H9 (cell line): ENCODE measurements at regions not wholly inside any gene's neighbourhood (a gene's known extent, or its start where the extent isn't known, plus 50 kb on each side); places are given as distances from the start of the nearest gene placed in this dataset.

Experiments
- DNase-seq: peaks from one replicate; pipeline ENCODE4 v3.0.0-alpha.2; 2017
- H2AFZ ChIP-seq: one replicate; pipeline ENCODE4 v1.6.1; 2013; ENCODE audit warnings: mild to moderate bottlenecking, low read length, control low read depth, moderate library complexity
- H2AK5ac ChIP-seq: 2 replicates; pipeline ENCODE4 v1.6.1; 2013; ENCODE audit warnings: low read length, control low read depth, mixed read lengths; ENCODE audit not compliant: insufficient read length
- H2BK120ac ChIP-seq: one replicate; pipeline ENCODE4 v1.6.1; 2013; ENCODE audit warnings: low read depth, mild to moderate bottlenecking, low read length, control low read depth, inconsistent platforms; ENCODE audit not compliant: poor library complexity, severe bottlenecking
- H2BK12ac ChIP-seq: 2 replicates; pipeline ENCODE4 v1.6.1; 2013; ENCODE audit warnings: low read length, control low read depth, mixed read lengths, low read depth; ENCODE audit not compliant: insufficient read length
- H2BK15ac ChIP-seq: 2 replicates; pipeline ENCODE4 v1.6.1; 2013; ENCODE audit warnings: low read depth, low read length, control low read depth
- H2BK20ac ChIP-seq: one replicate; pipeline ENCODE4 v1.6.1; 2013; ENCODE audit warnings: low read depth, mild to moderate bottlenecking, low read length, control low read depth, inconsistent platforms; ENCODE audit not compliant: poor library complexity, severe bottlenecking
- H2BK5ac ChIP-seq: 2 replicates; pipeline ENCODE4 v1.6.1; 2013; ENCODE audit warnings: low read length, control low read depth, mixed read lengths; ENCODE audit not compliant: insufficient read length
- H3K14ac ChIP-seq: 2 replicates; pipeline ENCODE4 v1.6.1; 2013; ENCODE audit warnings: low read length, control low read depth; ENCODE audit not compliant: insufficient read depth
- H3K18ac ChIP-seq: 2 replicates; pipeline ENCODE4 v1.6.1; 2013; ENCODE audit warnings: low read depth, mild to moderate bottlenecking, mixed read lengths, low read length, control low read depth; ENCODE audit not compliant: insufficient read length
- H3K23ac ChIP-seq: 2 replicates; pipeline ENCODE4 v1.6.1; 2013; ENCODE audit warnings: low read length, control low read depth, mixed read lengths, low read depth; ENCODE audit not compliant: insufficient read length
- H3K23me2 ChIP-seq: 2 replicates; pipeline ENCODE4 v1.6.1; 2013; ENCODE audit warnings: low read depth, mild to moderate bottlenecking, mixed read lengths, low read length, control low read depth; ENCODE audit not compliant: insufficient read length, poor library complexity, severe bottlenecking
- H3K27ac ChIP-seq: 2 replicates; pipeline ENCODE4 v1.5.1; 2013; ENCODE audit warnings: low read length, control low read depth, mixed read lengths, low read depth; ENCODE audit not compliant: insufficient read length
- H3K27me3 ChIP-seq: 2 replicates; pipeline ENCODE4 v1.6.1; 2013; ENCODE audit warnings: low read length, control low read depth, inconsistent platforms; ENCODE audit not compliant: insufficient read depth
- H3K4ac ChIP-seq: 2 replicates; pipeline ENCODE4 v1.6.1; 2013; ENCODE audit warnings: low read depth, mild to moderate bottlenecking, control low read depth, inconsistent platforms, low read length, moderate library complexity
- H3K4me1 ChIP-seq: 2 replicates; pipeline ENCODE4 v1.6.1; 2013; ENCODE audit warnings: low read length, control low read depth, inconsistent platforms; ENCODE audit not compliant: insufficient read depth
- H3K4me2 ChIP-seq: 2 replicates; pipeline ENCODE4 v1.6.1; 2013; ENCODE audit warnings: low read length, control low read depth, mixed read lengths; ENCODE audit not compliant: insufficient read length, insufficient read depth
- H3K56ac ChIP-seq: 2 replicates; pipeline ENCODE4 v1.6.1; 2013; ENCODE audit warnings: low read depth, mild to moderate bottlenecking, mixed read lengths, low read length, control low read depth; ENCODE audit not compliant: insufficient read length
- H3K79me1 ChIP-seq: 2 replicates; pipeline ENCODE4 v1.6.1; 2013; ENCODE audit warnings: low read depth, mild to moderate bottlenecking, moderate library complexity, low read length, control low read depth, inconsistent platforms; ENCODE audit not compliant: insufficient read depth, poor library complexity, severe bottlenecking
- H3K79me2 ChIP-seq: 2 replicates; pipeline ENCODE4 v1.6.1; 2013; ENCODE audit warnings: low read length, control low read depth, inconsistent platforms; ENCODE audit not compliant: insufficient read depth
- H3K9ac ChIP-seq: 2 replicates; pipeline ENCODE4 v1.6.1; 2013; ENCODE audit warnings: low read length, control low read depth, mixed read lengths; ENCODE audit not compliant: insufficient read length; ENCODE audit errors: extremely low read depth
- H3K9me3 ChIP-seq: one replicate; pipeline ENCODE4 v1.6.1; 2013; ENCODE audit warnings: low read depth, low read length, inconsistent platforms; ENCODE audit not compliant: control insufficient read depth
- H3T11ph ChIP-seq: one replicate; pipeline ENCODE4 v1.6.1; 2013; ENCODE audit warnings: mild to moderate bottlenecking, low read length, control low read depth, inconsistent platforms
- H4K20me1 ChIP-seq: one replicate; pipeline ENCODE4 v1.6.1; 2013; ENCODE audit not compliant: control insufficient read depth, insufficient read length, insufficient read depth
- H4K5ac ChIP-seq: 2 replicates; pipeline ENCODE4 v1.6.1; 2013; ENCODE audit warnings: low read depth, mild to moderate bottlenecking, mixed read lengths, low read length, control low read depth; ENCODE audit not compliant: insufficient read length
- H4K8ac ChIP-seq: replicated peaks from 2 replicates; pipeline ENCODE4 v1.6.1; 2013; ENCODE audit warnings: low read length, control low read depth, mixed read lengths, low read depth; ENCODE audit not compliant: insufficient read length
- H4K91ac ChIP-seq: 2 replicates; pipeline ENCODE4 v1.6.1; 2013; ENCODE audit warnings: low read depth, mild to moderate bottlenecking, moderate library complexity, mixed read lengths, low read length, control low read depth; ENCODE audit not compliant: insufficient read length
- H3K27ac Mint-ChIP-seq, 3 experiments: 2 replicates in 2 of 3; 3 replicates in 1 of 3; pipeline ENCODE4 v1.8.0; 2020 to 2021; ENCODE audit warnings: mixed read lengths in 3 of 3, mild to moderate bottlenecking in 1 of 3, moderate library complexity in 1 of 3
- H3K27me3 Mint-ChIP-seq: 2 replicates; pipeline ENCODE4 v1.8.0; 2021; ENCODE audit warnings: low read depth, mild to moderate bottlenecking, moderate library complexity, mixed read lengths
- H3K36me3 Mint-ChIP-seq, 3 experiments: 2 replicates in 2 of 3; 3 replicates in 1 of 3; pipeline ENCODE4 v1.8.0; 2020 to 2021; ENCODE audit warnings: low read depth in 3 of 3, mixed read lengths in 3 of 3; ENCODE audit not compliant: insufficient read depth in 1 of 3
- H3K4me1 Mint-ChIP-seq, 2 experiments: 2 replicates each; pipeline ENCODE4 v1.8.0; 2020; ENCODE audit warnings: mixed read lengths in 2 of 2
- H3K4me3 Mint-ChIP-seq, 2 experiments: 2 replicates in 1 of 2; 3 replicates in 1 of 2; pipeline ENCODE4 v1.8.0; 2020 to 2021; ENCODE audit warnings: mild to moderate bottlenecking in 2 of 2, mixed read lengths in 2 of 2, moderate library complexity in 1 of 2
- H3K9me3 Mint-ChIP-seq, 2 experiments: 2 replicates in 1 of 2; 3 replicates in 1 of 2; pipeline ENCODE4 v1.8.0; 2020; ENCODE audit warnings: mild to moderate bottlenecking in 2 of 2, mixed read lengths in 2 of 2, moderate library complexity in 1 of 2
- WGBS: extraction: QIAGEN DNeasy Blood & Tissue Kit; methylation state at CpG from one replicate; pipeline ENCODE4 v1.1.7; 2013; ENCODE audit warnings: missing lambda C conversion rate, low lambda C conversion rate, mixed read lengths; ENCODE audit not compliant: insufficient read length; ENCODE audit errors: extremely low coverage; 5-methylcytosine and 5-hydroxymethylcytosine counted together
- TF ChIP-seq, protein P1 (sequence below): fragments of 200-600 bp; sonication (generic); conservative IDR thresholded peaks from 3 replicates; pipeline ENCODE4 v1.8.0; 2021; ENCODE audit warnings: antibody characterized with exemption, mild to moderate bottlenecking

DNA sequence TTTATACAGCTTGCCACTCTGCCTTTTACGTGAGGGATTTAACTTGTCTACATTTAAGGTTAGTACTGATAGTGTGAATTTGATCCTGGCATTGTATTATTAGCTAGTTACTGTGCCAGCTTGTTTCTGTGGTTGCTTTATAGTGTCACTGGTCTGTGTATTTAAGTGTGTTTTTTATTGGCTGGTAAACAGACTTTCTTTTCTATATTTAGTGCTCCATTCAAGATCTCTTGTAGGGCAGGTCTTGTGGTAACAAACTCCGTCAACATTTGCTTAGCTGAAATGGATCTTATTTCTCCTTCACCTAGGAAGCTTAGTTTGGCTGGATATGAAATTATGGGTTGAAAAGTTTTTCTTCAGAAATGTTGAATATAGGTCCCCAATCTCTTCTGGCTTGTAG is 1971.0 kb upstream of the LRRTM1 start:
- Histone ChIP-seq H4K20me1 (no peaks in the 10 kb centered on the region), H3K23ac (no peak overlapping the region), H3K4me1 (no peaks in the 10 kb centered on the region), H2BK20ac (no peak overlapping the region), H2BK12ac (no peak overlapping the region), H3K18ac (no peak overlapping the region), H4K5ac (no peak overlapping the region), H3K9ac (no peak overlapping the region), H4K91ac (no peak overlapping the region), H3K23me2 (no peaks in the 10 kb centered on the region), H2BK5ac (no peak overlapping the region), H3K14ac (no peak overlapping the region), H3K27me3 (no peaks in the 10 kb centered on the region), H2AK5ac (no peak overlapping the region), H3K79me1 (no peaks in the 10 kb centered on the region), H2BK120ac (no peak overlapping the region), H2AFZ (no peak overlapping the region), H4K8ac (no peak overlapping the region), H3K4ac (no peak overlapping the region), H3K4me2 (no peak overlapping the region), H3K79me2 (no peaks in the 10 kb centered on the region), H3T11ph (no peak overlapping the region), H3K27ac (no peak overlapping the region), H3K56ac (no peak overlapping the region), H3K9me3 (no peaks in the 10 kb centered on the region), H2BK15ac (no peak overlapping the region)
- no peak for DNase-seq
- H3K27me3 Mint-ChIP-seq = no peaks in the 10 kb centered on the region
- H3K27ac Mint-ChIP-seq = no peak overlapping the region
- no peak overlapping the region for H3K4me3 Mint-ChIP-seq
- H3K36me3 Mint-ChIP-seq = no peaks in the 10 kb centered on the region; a peak in 1 of 7 replicates
- no CpG with 5 or more reads among the region's 2 CpGs for WGBS
- TF ChIP-seq, protein P1, sequence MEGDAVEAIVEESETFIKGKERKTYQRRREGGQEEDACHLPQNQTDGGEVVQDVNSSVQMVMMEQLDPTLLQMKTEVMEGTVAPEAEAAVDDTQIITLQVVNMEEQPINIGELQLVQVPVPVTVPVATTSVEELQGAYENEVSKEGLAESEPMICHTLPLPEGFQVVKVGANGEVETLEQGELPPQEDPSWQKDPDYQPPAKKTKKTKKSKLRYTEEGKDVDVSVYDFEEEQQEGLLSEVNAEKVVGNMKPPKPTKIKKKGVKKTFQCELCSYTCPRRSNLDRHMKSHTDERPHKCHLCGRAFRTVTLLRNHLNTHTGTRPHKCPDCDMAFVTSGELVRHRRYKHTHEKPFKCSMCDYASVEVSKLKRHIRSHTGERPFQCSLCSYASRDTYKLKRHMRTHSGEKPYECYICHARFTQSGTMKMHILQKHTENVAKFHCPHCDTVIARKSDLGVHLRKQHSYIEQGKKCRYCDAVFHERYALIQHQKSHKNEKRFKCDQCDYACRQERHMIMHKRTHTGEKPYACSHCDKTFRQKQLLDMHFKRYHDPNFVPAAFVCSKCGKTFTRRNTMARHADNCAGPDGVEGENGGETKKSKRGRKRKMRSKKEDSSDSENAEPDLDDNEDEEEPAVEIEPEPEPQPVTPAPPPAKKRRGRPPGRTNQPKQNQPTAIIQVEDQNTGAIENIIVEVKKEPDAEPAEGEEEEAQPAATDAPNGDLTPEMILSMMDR = no peak
- peaks cover under 1% of the 10 kb centered on the region in 2 experiments; a peak in 3 of 4 replicates for H3K4me1 Mint-ChIP-seq
- no peaks in the 10 kb centered on the region for H3K9me3 Mint-ChIP-seq
